Gastrocnemius medialis (tissue), 4 donors: ENCODE measurements at regions not wholly inside any gene's neighbourhood (a gene's known extent, or its start where the extent isn't known, plus 50 kb on each side); places are given as distances from the start of the nearest gene placed in this dataset.

Source experiments
- ATAC-seq, 2 donors: fragments of 150-250 bp; one replicate each; pipeline ENCODE4 v1.9.1; 2016
- DNase-seq, 2 donors: peaks; one replicate each; pipeline ENCODE4 v3.0.0-alpha.2; 2019
- H3K27ac ChIP-seq, 4 donors: fragments of 200-600 bp; sonication (generic); 1 replicate in 1 of 4; 2 replicates in 3 of 4; pipeline ENCODE4 v1.5.1; 2016 to 2018; ENCODE audit warnings: mild to moderate bottlenecking in 2 of 4, moderate library complexity in 1 of 4
- H3K27me3 ChIP-seq, 3 donors: fragments of 200-600 bp; sonication (generic) in 2 of 3; 1 replicate in 1 of 3; 2 replicates in 2 of 3; pipeline versions ENCODE4 v1.5.1 to v1.6.0; 2016 to 2019; ENCODE audit warnings: mild to moderate bottlenecking in 1 of 3, moderate library complexity in 1 of 3
- H3K36me3 ChIP-seq, 2 donors: fragments of 200-600 bp; sonication (generic) in 1 of 2; one replicate each; pipeline ENCODE4 v1.5.1; 2017 to 2018
- H3K4me1 ChIP-seq, 2 donors: fragments of 200-600 bp; sonication (generic) in 1 of 2; one replicate each; pipeline ENCODE4 v1.5.1; 2016 to 2017; ENCODE audit warnings: mild to moderate bottlenecking in 2 of 2
- H3K4me3 ChIP-seq, 4 donors: fragments of 200-600 bp; sonication (generic) in 3 of 4; 1 replicate in 1 of 4; 2 replicates in 3 of 4; pipeline ENCODE4 v1.5.1; 2016 to 2019; ENCODE audit warnings: mild to moderate bottlenecking in 2 of 4
- H3K9me3 ChIP-seq, 3 donors: fragments of 200-600 bp; sonication (generic) in 2 of 3; 1 replicate in 1 of 3; 2 replicates in 2 of 3; pipeline ENCODE4 v1.5.1; 2016 to 2019
- CTCF ChIP-seq, 5 experiments: fragments of 450-650 bp in 3 of 5; fragments of 200-600 bp in 2 of 5; sonication (generic) in 2 of 5; IDR thresholded peaks in 4 of 5; conservative IDR thresholded peaks in 1 of 5; 1 replicate in 4 of 5; 2 replicates in 1 of 5; pipeline ENCODE4 v1.5.1; 2016 to 2019; ENCODE audit warnings: antibody characterized with exemption in 5 of 5, mild to moderate bottlenecking in 3 of 5, moderate library complexity in 3 of 5
- POLR2A ChIP-seq, 2 donors: fragments of 450-650 bp; IDR thresholded peaks; one replicate each; pipeline ENCODE4 v1.6.1; 2017; ENCODE audit warnings: antibody characterized with exemption in 2 of 2, mild to moderate bottlenecking in 2 of 2, moderate library complexity in 2 of 2
- in situ Hi-C, 4 donors: fragments of 200-750 bp; cut with MboI; loops; one replicate each; pipeline versions ENCODE4 v1.15.0 to v1.8.0; 2017; ENCODE audit warnings: low sequenced_read_pairs in 4 of 4
- intact Hi-C: fragments of 100-400 bp; cut with DNase I; formaldehyde crosslinking; loops from one replicate; pipeline ENCODE4 v1.15.1; 2023; ENCODE audit warnings: low total_unique reads

- H3K9me3 ChIP-seq = no peaks in the 10 kb centered on the region
- no peaks in the 10 kb centered on the region for H3K27me3 ChIP-seq
- peaks cover 3 to 16% of the 10 kb centered on the region in 2 donors for H3K4me1 ChIP-seq
- TF ChIP-seq POLR2A (IDR thresholded peaks at IDR 0.05) = no peak
- no peak for TF ChIP-seq CTCF (IDR thresholded peaks at IDR 0.05 in 4 of 5, conservative IDR thresholded peaks at IDR 0.05 in 1 of 5)
- no peak overlapping the region for H3K27ac ChIP-seq
- no peaks in the 10 kb centered on the region for H3K36me3 ChIP-seq
- intact Hi-C loops = no loop called here
- ATAC-seq = no peak
- in situ Hi-C loops = no loop called here
- DNase-seq = no peak
- no peak overlapping the region for H3K4me3 ChIP-seq
These were observed 591.7 kb downstream of the PLPP3 start for GRCh38 chr1:55987491-55988249.

- DNase-seq (no peak), ATAC-seq (no peak)
- no peak overlapping the region for H3K27ac ChIP-seq
- no peaks in the 10 kb centered on the region for H3K36me3 ChIP-seq
- no peak overlapping the region for H3K4me3 ChIP-seq
- peaks cover 3 to 16% of the 10 kb centered on the region in 2 donors for H3K4me1 ChIP-seq
- H3K9me3 ChIP-seq = no peaks in the 10 kb centered on the region
- intact Hi-C loops (no loop called here), in situ Hi-C loops (no loop called here)
- H3K27me3 ChIP-seq = no peaks in the 10 kb centered on the region
- TF ChIP-seq POLR2A (IDR thresholded peaks at IDR 0.05) (no peak), CTCF (IDR thresholded peaks at IDR 0.05 in 4 of 5, conservative IDR thresholded peaks at IDR 0.05 in 1 of 5) (no peak)
These were observed 593.4 kb downstream of the PLPP3 start for GRCh38 chr1:55986003-55986402.

GRCh38 chr1:55981010-55981650 is 598.2 kb downstream of the PLPP3 start:
- in situ Hi-C loops (no loop called here), intact Hi-C loops (no loop called here)

GRCh38 chr1:55980582-55980981 is 598.8 kb downstream of the PLPP3 start:
- Histone ChIP-seq H3K4me1 (no peaks in the 10 kb centered on the region), H3K27me3 (no peaks in the 10 kb centered on the region), H3K36me3 (no peaks in the 10 kb centered on the region), H3K4me3 (no peak overlapping the region), H3K9me3 (no peaks in the 10 kb centered on the region), H3K27ac (no peak overlapping the region)
- ATAC-seq (no peak), DNase-seq (no peak)
- no peak for TF ChIP-seq CTCF (IDR thresholded peaks at IDR 0.05 in 4 of 5, conservative IDR thresholded peaks at IDR 0.05 in 1 of 5)
- intact Hi-C loops (no loop called here), in situ Hi-C loops (no loop called here)

More at GRCh38 chr1:55981010-55981650, 598.2 kb downstream of the PLPP3 start:
- Histone ChIP-seq H3K27me3 (no peaks in the 10 kb centered on the region), H3K4me1 (no peaks in the 10 kb centered on the region), H3K4me3 (no peak overlapping the region), H3K27ac (no peak overlapping the region), H3K9me3 (no peaks in the 10 kb centered on the region), H3K36me3 (no peaks in the 10 kb centered on the region)
- no peak for TF ChIP-seq CTCF (IDR thresholded peaks at IDR 0.05 in 4 of 5, conservative IDR thresholded peaks at IDR 0.05 in 1 of 5)
- no peak for TF ChIP-seq POLR2A (IDR thresholded peaks at IDR 0.05)
- DNase-seq (no peak), ATAC-seq (no peak)
